Activated CD4-positive, alpha-beta T cell treated with anti-CD3 and anti-CD28 coated beads, Interleukin-10, Interleukin-2, amounts not matched to agents 100 ng/mL and 50 ng/mL, durations not matched to agents 16 hours and 8 hours (primary cell): ENCODE measurements at regions not wholly inside any gene's neighbourhood (a gene's known extent, or its start where the extent isn't known, plus 50 kb on each side); places are given as distances from the start of the nearest gene placed in this dataset.

Source experiments
- DNase-seq: peaks from one replicate; pipeline ENCODE4 v3.0.0-alpha.2; 2020

- no peak for DNase-seq
Measured at GRCh38 chr14:62168564-62169155, 406.4 kb downstream of the SNAPC1 start.

- DNase-seq: peak; percentile 49
Measured at GRCh38 chr14:62179367-62180018, 417.3 kb downstream of the SNAPC1 start.

GRCh38 chr14:62181591-62181990 lies 419.4 kb downstream of the SNAPC1 start:
- DNase-seq: no peak

- no peak for DNase-seq
Measured at GRCh38 chr14:62185078-62185477, 422.9 kb downstream of the SNAPC1 start.

- DNase-seq: no peak
Measured at GRCh38 chr14:62187265-62187664, 425.0 kb downstream of the SNAPC1 start.

- no peak for DNase-seq
Measured at GRCh38 chr14:62189698-62190097, 427.5 kb downstream of the SNAPC1 start.

- DNase-seq: no peak
Measured at GRCh38 chr14:62206456-62206855, 444.2 kb downstream of the SNAPC1 start.

GRCh38 chr14:62209287-62209899 lies 447.2 kb downstream of the SNAPC1 start:
- no peak for DNase-seq

- DNase-seq: no peak
Measured at GRCh38 chr14:62213516-62213915, 451.3 kb downstream of the SNAPC1 start.

- no peak for DNase-seq
Measured at GRCh38 chr14:62216121-62216520, 453.9 kb downstream of the SNAPC1 start.

GRCh38 chr14:62234849-62235248 lies 472.6 kb downstream of the SNAPC1 start:
- DNase-seq: no peak

GRCh38 chr14:62244221-62244620 lies 482.0 kb downstream of the SNAPC1 start:
- DNase-seq: no peak

GRCh38 chr14:62247266-62247665 lies 485.0 kb downstream of the SNAPC1 start:
- no peak for DNase-seq

- DNase-seq: no peak
Measured at GRCh38 chr14:62251237-62251636, 489.0 kb downstream of the SNAPC1 start.

- DNase-seq: no peak
Measured at GRCh38 chr14:62253171-62253570, 491.0 kb downstream of the SNAPC1 start.

- no peak for DNase-seq
Measured at GRCh38 chr14:62253911-62254310, 491.7 kb downstream of the SNAPC1 start.

- DNase-seq: peak; percentile 24
Measured at GRCh38 chr14:62269204-62269603, 507.0 kb downstream of the SNAPC1 start.

- DNase-seq: no peak
Measured at GRCh38 chr14:62270236-62270635, 508.0 kb downstream of the SNAPC1 start.

- DNase-seq: no peak
Measured at GRCh38 chr14:62280366-62280765, 518.1 kb downstream of the SNAPC1 start.

- no peak for DNase-seq
Measured at GRCh38 chr14:62283837-62284236, 521.6 kb downstream of the SNAPC1 start.

- DNase-seq: no peak
Measured at GRCh38 chr14:62289471-62289870, 527.3 kb downstream of the SNAPC1 start.

GRCh38 chr14:62301080-62301479 lies 538.9 kb downstream of the SNAPC1 start:
- no peak for DNase-seq

- no peak for DNase-seq
Measured at GRCh38 chr14:62301911-62302310, 539.7 kb downstream of the SNAPC1 start.

- DNase-seq: no peak
Measured at GRCh38 chr14:62303437-62303836, 541.2 kb downstream of the SNAPC1 start.

- DNase-seq: no peak
Measured at GRCh38 chr14:62304257-62304656, 542.0 kb downstream of the SNAPC1 start.
